DND-41 (cell line): ENCODE measurements at regions not wholly inside any gene's neighbourhood (a gene's known extent, or its start where the extent isn't known, plus 50 kb on each side); places are given as distances from the start of the nearest gene placed in this dataset.

ENCODE experiments used
- ATAC-seq: fragments of 200-7000 bp; cut with Tn5 transposase; 3 replicates; pipeline ENCODE4 v1.9.1; 2021; ENCODE audit warnings: low read depth; ENCODE audit not compliant: insufficient read depth
- DNase-seq: peaks from one replicate; pipeline ENCODE4 v3.0.0-alpha.2; 2020
- H2AFZ ChIP-seq: 2 replicates; pipeline ENCODE4 v1.6.0; 2012; ENCODE audit warnings: low read depth, low read length
- H3K27ac ChIP-seq: 2 replicates; pipeline ENCODE4 v1.5.1; 2012; ENCODE audit warnings: low read length, inconsistent platforms
- H3K27me3 ChIP-seq: fragments of 200-600 bp; sonication (generic); 2 replicates; pipeline ENCODE4 v1.6.0; 2012; ENCODE audit warnings: low read length, mild to moderate bottlenecking, inconsistent platforms; ENCODE audit not compliant: insufficient read depth, poor library complexity
- H3K36me3 ChIP-seq: 2 replicates; pipeline ENCODE4 v1.5.1; 2012; ENCODE audit warnings: low read length, inconsistent platforms; ENCODE audit not compliant: insufficient read depth
- H3K4me1 ChIP-seq: 2 replicates; pipeline ENCODE4 v1.5.1; 2012; ENCODE audit warnings: mild to moderate bottlenecking, low read length; ENCODE audit not compliant: insufficient read depth
- H3K4me2 ChIP-seq: 2 replicates; pipeline ENCODE4 v1.6.0; 2012; ENCODE audit warnings: mild to moderate bottlenecking, moderate library complexity, low read length, inconsistent platforms; ENCODE audit not compliant: insufficient read depth
- H3K4me3 ChIP-seq, 2 experiments: fragments of 200-600 bp in 1 of 2; shearing (Covaris generic) in 1 of 2; 2 replicates each; pipeline ENCODE4 v1.5.1; 2012 to 2016; ENCODE audit warnings: inconsistent platforms in 2 of 2, low read length in 2 of 2, mild to moderate bottlenecking in 2 of 2, low read depth in 1 of 2, moderate library complexity in 1 of 2
- H3K79me2 ChIP-seq: 2 replicates; pipeline ENCODE4 v1.6.0; 2012; ENCODE audit warnings: low read length, inconsistent platforms; ENCODE audit not compliant: insufficient read depth
- H3K9ac ChIP-seq: 2 replicates; pipeline ENCODE4 v1.6.0; 2012; ENCODE audit warnings: low read depth, mild to moderate bottlenecking, inconsistent platforms, low read length, moderate library complexity
- H3K9me3 ChIP-seq: 2 replicates; pipeline ENCODE4 v1.5.1; 2012; ENCODE audit warnings: low read length, moderate library complexity, mild to moderate bottlenecking, inconsistent platforms; ENCODE audit not compliant: insufficient read depth, severe bottlenecking
- H4K20me1 ChIP-seq: 2 replicates; pipeline ENCODE4 v1.6.0; 2012; ENCODE audit warnings: low read length; ENCODE audit not compliant: insufficient read depth
- CTCF ChIP-seq: IDR thresholded peaks from 2 replicates; pipeline ENCODE4 v1.5.1; 2012; ENCODE audit warnings: borderline replicate concordance, low read length, moderate library complexity, mild to moderate bottlenecking; ENCODE audit not compliant: poor library complexity, severe bottlenecking; ENCODE audit errors: extremely low read depth
- EZH2 ChIP-seq: IDR thresholded peaks from 3 replicates; pipeline ENCODE4 v1.6.1; 2012; ENCODE audit warnings: borderline replicate concordance, low read depth, mild to moderate bottlenecking, moderate library complexity, low read length, inconsistent platforms; ENCODE audit not compliant: severe bottlenecking

GRCh38 chr5:174526177-174526576, 198.2 kb upstream of the MSX2 start:
- no peak overlapping the region for H2AFZ ChIP-seq
- H3K9ac ChIP-seq, result no peak overlapping the region
- no peak overlapping the region for H3K4me2 ChIP-seq
- no peaks in the 10 kb centered on the region for H3K4me1 ChIP-seq
- H3K36me3 ChIP-seq, result no peaks in the 10 kb centered on the region
- ATAC-seq (no peak), DNase-seq (no peak)
- H3K79me2 ChIP-seq, result no peaks in the 10 kb centered on the region
- no peak overlapping the region for H3K4me3 ChIP-seq
- no peaks in the 10 kb centered on the region for H3K27me3 ChIP-seq
- H3K9me3 ChIP-seq, result no peaks in the 10 kb centered on the region
- TF ChIP-seq CTCF (no peak), EZH2 (no peak)
- H3K27ac ChIP-seq, result no peak overlapping the region
- H4K20me1 ChIP-seq, result no peaks in the 10 kb centered on the region

- Histone ChIP-seq H3K9ac (no peak overlapping the region), H3K36me3 (no peaks in the 10 kb centered on the region), H3K27me3 (no peaks in the 10 kb centered on the region), H3K27ac (no peak overlapping the region), H2AFZ (no peak overlapping the region), H3K4me2 (no peak overlapping the region), H3K79me2 (no peaks in the 10 kb centered on the region), H3K4me3 (no peak overlapping the region), H3K4me1 (no peaks in the 10 kb centered on the region), H3K9me3 (no peaks in the 10 kb centered on the region), H4K20me1 (no peaks in the 10 kb centered on the region)
- no peak for ATAC-seq
- no peak for TF ChIP-seq CTCF
- TF ChIP-seq EZH2, result no peak
- peak; percentile 5 for DNase-seq
Observed at GRCh38 chr5:174527916-174528540, 196.4 kb upstream of the MSX2 start.

- ATAC-seq, result no peak
- no peaks in the 10 kb centered on the region for H3K36me3 ChIP-seq
- DNase-seq, result no peak
- H3K4me1 ChIP-seq, result no peaks in the 10 kb centered on the region
- H3K27ac ChIP-seq, result no peak overlapping the region
- no peak overlapping the region for H3K4me3 ChIP-seq
- H2AFZ ChIP-seq, result no peak overlapping the region
- H4K20me1 ChIP-seq, result no peaks in the 10 kb centered on the region
- no peak overlapping the region for H3K9ac ChIP-seq
- no peaks in the 10 kb centered on the region for H3K27me3 ChIP-seq
- H3K4me2 ChIP-seq, result no peak overlapping the region
- TF ChIP-seq CTCF (no peak), EZH2 (no peak)
- no peaks in the 10 kb centered on the region for H3K79me2 ChIP-seq
- H3K9me3 ChIP-seq, result no peaks in the 10 kb centered on the region
Observed at GRCh38 chr5:174528821-174529544, 195.4 kb upstream of the MSX2 start.
